CD4-positive, alpha-beta T cell treated with Interleukin-6 at 100 ng/mL for 8 hours (primary cell): ENCODE measurements at regions not wholly inside any gene's neighbourhood (a gene's known extent, or its start where the extent isn't known, plus 50 kb on each side); places are given as distances from the start of the nearest gene placed in this dataset.

ENCODE experiments used
- DNase-seq: peaks from one replicate; pipeline ENCODE4 v3.0.0-alpha.2; 2020; ENCODE audit warnings: mixed read lengths, low spot score

DNA sequence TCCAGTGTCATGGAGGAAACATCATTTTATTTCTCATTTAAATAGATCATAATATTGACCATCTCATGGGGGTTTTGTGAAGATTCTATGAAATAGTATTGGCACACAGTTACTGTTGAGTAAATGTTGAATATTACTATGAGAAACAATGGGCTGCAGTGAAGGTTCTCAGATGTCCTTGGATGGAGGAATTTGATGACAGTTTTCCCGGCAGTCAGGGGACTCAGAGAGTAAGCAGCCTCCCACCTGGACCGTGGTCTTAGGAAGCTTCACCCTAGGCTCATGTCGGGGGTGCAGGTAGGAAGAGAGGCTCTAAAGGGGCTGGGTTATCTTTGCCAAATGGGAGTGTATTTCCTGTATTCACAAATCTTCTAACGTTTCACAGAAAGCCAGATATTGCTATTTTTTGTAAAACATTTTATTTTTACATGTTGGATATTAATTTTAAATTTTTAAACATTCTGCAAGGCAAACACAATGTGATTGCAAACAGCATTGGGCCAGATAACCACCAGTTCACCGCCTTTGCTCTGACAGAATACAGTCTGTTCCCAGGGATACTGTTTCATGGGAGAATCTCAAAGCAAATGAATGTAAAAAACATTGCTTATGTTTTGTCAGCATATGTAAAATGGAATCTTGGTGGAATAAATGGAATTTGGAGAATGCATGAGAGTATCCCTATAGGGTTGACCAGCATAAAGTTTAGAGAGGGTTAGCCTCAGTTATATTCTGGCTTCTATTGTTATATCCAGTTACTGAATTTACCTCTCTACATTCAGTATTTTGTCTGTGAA lies 380.8 kb upstream of the TMEM132C start:
- DNase-seq = no peak

DNA sequence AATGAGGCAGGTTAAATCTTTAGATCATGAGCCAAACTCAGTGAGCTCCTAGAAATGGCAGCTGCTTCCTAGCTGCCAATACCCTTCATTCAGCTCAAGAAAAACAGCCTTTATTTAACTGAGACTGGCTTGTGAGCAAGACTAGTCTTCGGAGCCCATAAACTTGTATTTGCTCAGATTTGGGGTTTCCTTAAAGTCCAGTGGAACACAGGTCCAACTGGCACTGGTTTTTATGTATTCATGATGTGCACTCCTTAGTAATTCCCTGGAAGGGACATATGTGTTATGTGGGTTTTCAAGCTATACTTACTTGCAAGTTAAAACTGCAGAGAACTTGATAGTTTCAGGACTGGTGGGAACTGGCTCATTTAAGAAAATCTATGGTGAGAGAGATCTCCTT lies 380.1 kb upstream of the TMEM132C start:
- no peak for DNase-seq

DNA sequence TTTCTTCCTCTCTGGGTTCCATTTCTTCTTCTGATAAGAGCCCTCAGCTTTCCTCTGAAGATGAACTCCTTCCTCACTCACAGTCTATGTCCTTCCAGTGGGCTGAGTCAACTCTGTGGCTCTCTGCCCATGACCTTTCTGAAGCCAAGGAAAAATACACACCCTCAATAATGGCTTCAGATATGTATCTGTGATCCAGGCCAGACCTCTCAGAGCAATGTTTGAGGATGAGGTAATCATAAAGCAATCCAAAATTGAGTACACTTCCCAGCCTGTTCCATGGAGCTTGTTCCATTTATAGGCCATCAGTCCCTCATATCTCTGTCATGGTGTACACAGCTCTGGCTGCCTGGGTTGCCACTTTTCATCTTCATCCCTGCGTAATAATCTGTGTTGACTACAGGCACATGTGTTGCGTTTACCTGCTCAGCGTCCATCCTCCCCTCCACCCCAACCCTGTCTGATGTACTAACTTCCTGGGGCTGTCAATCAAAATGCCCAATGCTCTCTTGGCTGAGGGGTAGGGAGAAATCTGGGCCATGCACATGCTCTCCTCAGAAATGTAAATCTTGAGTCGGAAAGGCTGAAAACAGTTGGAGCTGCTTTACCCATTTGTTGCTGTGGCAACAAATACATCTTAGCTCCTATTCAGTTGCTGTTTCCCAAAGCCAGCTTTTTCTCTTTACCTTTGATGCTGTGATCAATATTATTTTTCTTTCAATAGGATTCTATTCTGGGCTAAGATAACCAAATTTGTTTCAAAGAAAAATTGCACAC lies 377.8 kb upstream of the TMEM132C start:
- DNase-seq = no peak

DNA sequence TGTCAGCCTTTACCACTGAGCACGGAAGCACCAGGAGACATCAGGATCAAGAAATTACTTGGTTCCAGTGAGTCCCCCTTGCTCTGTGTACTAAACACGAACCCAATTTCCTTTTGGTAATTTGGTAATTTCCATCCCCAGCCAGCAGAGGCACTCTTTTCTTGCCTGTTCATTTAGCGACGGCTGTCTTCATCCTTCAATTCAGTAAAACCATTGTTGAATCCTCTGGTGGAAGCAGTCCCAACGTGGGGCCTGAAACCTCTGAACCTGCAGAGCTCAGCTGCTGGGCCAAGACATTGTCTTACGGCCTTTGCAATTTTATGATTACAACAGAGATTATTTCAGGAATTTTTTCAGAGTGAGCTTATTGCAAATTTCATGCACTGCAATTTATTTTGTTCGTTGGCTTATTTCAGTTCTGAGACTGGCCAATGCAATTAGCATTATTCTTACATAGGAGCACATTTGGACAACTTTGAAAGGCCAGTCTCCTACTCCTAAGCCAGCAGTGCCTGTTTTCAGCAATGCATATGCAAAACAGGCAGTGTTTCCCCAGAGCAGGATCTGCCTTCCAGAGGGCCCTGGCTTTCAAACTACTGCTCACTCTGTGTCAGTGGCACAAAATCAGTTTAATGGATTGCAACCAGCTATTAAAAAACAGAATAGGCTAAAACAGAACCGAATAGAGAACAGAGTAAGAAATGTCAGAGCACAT lies 372.9 kb upstream of the TMEM132C start:
- no peak for DNase-seq

DNA sequence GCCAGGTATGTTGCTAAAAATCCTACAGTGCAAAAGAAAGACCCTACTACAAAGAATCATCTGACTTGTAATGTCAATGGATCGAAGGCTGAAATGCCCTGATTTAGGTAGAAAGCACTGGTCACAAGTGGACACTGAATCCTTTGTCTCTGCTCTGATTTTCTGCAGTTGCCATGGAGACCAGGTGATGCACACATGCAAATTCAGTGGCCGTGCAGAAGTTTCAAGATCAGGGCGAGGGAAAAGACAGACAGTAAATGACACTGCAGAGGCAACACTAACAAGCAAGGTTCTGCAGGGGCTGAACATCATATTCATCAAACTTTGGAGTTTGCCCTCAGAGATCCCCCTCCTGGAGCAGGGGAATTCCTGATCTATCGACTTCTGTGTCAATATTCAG lies 370.3 kb upstream of the TMEM132C start:
- DNase-seq = no peak

DNA sequence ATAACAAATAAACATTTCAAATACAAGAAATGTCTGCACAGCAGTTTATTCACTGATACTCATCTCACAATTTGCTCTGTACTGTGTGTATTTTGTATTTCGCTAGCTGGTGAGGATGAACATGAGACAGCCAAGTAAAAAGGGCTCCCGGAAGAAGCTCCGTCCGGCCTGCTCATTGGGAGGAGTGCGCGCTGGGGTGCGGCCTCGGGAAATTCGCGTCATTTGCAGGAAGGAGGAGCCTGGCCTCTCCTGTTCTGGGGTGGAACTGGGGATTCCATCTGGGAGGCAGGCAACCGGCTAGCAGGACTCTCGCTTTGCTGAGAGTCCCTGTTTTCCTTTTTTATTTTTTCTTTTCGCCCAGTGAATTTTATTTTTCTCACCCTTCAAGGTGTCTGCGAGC lies 368.4 kb upstream of the TMEM132C start:
- no peak for DNase-seq

DNA sequence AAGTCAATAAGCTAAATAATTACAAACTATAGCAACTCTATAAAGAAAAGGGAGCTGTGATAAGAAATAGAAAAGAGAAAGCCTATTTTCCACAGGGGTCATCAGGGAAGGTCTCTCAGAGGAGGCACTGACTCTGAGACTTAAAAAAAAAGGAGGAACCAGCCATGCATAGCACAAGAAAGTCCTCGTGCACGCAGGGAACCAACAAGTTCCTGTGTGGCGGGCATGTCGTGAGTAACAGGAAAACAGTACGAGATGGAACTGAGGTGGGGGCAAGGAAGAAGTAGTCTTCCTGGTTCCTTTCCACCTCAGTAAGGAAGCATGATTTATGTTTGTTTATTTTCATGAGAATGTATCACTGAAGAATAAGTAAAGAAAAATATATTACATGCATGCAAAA lies 367.0 kb upstream of the TMEM132C start:
- DNase-seq = no peak

DNA sequence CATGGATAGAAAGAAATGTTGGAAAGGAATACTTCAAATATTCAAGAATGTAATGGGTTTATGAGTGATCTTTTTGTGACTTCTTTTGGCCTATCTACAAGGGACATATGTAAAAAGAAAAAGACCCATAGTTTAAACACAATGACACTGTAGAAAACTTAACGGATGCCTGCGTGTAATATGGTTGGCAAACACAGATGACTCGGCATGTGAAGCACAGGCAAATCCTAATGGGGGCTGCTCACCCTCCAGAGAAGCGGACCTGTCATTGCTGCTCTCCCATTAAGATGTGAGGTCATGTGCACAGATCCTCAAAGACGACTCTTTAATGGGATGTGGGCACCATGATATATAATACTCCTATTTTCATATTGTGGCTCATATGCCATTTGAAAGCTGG lies 366.6 kb upstream of the TMEM132C start:
- no peak for DNase-seq

DNA sequence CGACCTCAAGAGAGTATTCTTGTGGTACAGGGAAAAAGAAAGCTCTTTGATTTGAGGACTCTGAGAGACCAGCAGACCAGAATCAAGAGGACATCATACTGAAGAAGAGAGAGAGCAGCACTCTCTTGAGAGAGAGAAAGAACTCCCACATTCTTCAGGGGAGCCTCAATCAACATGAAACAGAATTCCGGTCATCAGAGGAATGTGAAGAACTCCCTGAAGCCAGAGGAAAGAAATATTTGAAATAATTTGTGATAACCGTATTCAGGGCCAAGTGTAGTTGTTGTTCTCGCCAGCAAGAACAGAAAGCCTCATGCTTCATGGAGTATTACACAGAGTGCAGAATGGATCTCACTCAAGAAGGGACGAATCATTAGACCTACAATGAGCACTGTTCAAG lies 363.8 kb upstream of the TMEM132C start:
- DNase-seq = no peak

DNA sequence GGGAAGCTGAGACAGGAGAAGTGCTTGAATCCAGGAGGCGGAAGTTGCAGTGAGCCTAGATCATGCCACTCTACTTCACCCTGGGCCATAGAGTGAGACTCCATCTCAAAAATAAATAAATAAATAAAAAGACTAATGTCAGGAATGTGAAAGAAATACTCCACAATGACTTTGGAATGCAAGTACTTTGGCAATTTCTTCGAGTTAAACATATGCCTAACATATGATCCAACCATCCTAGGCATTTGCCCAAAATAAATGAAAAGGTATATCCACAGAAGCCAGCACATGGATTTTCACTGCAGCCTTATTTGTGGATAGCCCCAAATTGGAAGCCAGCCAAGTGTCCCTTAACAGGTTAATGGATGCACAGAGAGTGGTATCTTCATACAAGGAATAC lies 357.9 kb upstream of the TMEM132C start:
- DNase-seq = no peak

DNA sequence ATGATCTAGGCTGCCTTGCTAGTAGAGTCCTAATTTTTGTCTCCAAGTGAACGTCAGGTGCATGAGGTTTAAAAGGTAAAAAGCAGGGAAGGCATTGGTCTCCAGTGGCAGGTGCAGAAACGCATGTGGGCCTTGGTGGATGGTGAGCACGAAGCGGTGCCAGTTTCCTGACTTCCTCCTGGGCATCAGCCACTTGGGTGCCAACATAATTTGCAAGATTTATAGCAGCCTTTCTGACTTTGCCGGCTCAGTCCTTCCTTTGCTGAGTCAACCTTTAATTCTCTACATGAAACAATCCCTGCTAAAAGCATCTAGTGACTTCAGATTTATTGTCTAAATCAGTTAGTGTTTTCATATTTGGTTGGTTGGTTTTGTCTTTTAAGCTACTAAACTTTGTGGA lies 355.7 kb upstream of the TMEM132C start:
- DNase-seq = no peak

DNA sequence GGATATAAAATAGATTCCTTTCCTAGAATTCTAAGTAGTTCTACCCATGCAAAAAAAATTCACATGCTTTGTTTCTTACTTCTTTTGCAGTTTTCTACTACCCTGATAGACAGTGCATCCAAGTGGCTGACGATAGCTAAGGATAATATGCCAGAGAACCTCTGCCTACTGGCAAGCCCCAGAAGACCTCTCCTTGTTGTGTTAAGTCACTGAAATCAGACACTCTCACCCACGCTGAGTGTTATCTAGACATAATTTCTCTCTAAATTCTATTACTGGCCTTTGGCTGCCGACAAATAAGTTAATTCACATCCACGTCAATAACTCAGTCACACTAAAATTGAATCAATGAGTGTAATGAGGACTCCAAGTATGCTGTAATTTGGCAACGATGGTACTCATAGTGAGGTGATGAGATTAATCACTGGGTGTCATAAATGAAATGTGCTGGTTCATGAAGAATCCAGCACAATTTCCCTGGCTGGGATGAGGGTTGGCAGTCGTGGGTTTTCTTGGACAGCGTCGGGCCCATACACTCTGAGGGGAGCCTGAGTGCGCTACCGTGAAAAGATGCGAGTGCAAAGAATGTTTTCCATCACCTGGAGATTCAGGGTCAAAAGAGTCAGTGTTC lies 354.8 kb upstream of the TMEM132C start:
- DNase-seq = no peak

DNA sequence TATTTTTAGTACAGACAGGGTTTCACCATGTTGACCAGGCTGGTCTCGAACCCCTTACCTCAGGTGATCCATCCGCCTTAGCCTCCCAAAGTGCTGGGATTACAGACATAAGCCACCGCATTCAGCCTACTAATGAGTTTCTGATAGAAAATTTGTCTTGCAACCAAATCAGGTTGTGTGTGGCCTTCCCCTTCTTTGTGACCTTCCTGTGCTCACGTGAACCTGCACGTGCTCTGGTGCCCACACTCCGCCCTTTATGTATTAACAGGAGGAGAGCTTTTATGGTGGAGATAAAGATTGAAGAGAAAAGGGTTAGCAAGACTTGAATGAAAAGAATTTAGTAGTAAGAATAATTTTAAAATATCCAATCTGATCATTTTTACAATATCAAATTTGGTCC lies 343.5 kb upstream of the TMEM132C start:
- no peak for DNase-seq

DNA sequence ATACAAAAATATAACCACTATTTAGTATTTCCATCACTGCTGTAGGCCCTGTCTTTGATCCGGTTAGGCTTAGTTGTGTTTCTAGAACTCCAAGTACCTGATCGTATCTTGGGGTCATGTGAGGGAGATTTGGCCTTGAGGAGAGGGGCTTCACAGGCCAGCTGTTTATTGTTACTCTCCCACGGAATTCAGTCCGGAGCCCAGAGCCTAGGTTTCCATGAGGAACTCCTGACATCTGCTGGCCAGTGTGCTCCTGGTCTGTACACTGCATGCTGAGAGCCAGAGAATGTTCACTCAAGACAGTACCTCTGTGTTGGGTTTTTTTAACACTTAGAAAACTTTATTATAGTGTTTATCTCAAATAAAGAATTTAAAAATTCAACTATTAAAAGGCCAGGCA lies 341.0 kb upstream of the TMEM132C start:
- DNase-seq = no peak

DNA sequence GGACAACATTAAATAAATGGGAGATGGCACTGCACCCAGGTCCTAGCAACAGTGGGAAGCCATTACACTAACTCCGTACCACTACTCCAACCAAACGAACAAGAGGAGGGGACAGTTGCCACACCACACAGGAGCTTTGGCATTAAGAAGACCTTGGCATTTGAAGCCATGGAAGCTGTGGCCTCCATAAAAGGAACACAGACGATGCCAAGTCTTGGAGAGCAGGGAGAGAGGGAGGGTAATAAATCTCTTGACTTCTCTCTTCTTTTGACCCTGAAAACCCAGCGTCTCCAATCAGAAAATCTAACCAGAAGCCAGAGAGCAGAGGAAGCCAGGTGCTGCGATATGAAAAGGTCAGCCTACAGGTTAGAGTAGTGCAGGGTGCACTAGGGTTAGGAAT lies 338.8 kb upstream of the TMEM132C start:
- DNase-seq = no peak

DNA sequence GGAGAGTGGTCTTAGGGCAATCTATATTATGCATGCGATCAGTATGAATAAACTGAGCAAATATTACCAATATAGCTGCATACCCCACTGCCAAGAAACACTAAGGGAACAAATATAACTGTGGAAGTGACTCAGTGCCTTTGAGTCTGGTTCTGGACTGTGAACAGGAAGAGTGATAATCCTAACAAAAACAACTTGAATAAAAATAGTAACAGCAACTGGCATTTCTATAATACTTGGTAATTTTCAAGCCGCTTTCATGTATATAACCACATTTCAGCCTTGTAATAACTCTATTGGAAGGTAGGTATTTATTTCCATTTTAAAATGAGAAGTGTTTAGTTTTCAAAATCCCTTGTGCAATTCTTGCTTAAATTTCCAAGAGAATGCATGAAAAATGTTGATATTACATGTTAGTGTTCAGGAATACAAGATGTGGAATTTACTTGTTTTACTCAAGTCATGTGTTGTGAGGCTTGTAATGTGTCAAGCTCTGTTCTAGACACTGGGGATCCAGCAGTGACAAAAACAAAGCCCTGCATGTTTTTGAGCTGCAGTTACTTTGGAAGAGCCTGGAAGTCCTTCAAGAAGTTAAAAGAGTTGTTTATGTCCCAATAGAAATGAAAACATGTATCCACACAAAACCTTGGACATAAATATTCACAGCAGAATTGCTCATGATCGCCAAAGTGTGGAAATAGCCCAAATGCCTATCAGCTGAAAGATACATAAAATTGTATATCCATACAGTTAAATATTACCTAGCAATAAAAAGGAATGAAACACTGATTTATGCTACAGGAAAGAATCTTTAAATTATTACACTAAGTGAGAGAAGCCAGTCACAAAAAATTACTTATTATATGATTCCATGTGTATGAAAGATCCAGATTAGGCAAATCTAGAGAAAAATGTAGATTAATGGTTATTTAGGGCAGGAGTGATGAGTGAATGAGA lies 338.1 kb upstream of the TMEM132C start:
- no peak for DNase-seq

DNA sequence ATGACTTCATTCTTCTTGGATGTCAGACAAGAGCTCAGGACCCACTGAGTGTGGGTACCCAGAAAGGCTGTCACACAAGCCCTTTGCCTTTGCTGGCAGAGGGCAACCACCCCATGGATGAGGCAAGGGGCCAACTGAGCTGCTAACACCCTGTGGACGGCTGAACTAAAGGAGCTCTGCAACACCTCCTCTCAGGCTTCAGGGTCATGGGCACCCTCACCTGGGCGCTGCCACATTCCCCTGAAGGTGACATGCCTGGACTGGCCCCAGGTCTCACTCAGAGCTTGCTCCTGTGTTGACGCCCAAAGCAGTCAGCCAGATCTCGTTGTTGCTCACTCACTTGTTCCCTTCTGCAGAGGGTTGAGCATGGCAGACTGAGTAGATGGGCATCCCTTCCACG lies 336.8 kb upstream of the TMEM132C start:
- no peak for DNase-seq

DNA sequence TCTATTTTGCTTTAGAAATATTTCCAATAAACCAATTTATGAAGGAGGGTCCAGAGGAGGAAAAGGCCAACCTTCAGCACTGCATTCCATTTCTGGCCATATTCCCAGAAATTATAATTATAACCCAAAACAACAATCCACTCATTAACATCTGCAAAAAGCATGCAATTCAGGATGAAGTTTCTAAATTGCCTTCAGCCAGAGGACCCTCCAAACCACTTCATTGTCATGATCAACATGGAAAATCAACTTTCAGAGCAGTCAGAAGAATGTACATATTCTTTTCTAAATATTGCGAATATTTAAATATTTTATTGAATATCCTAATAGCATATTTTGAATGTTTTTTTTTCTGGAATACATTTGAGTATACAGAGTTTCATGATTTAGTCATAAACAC lies 332.6 kb upstream of the TMEM132C start:
- DNase-seq = no peak

DNA sequence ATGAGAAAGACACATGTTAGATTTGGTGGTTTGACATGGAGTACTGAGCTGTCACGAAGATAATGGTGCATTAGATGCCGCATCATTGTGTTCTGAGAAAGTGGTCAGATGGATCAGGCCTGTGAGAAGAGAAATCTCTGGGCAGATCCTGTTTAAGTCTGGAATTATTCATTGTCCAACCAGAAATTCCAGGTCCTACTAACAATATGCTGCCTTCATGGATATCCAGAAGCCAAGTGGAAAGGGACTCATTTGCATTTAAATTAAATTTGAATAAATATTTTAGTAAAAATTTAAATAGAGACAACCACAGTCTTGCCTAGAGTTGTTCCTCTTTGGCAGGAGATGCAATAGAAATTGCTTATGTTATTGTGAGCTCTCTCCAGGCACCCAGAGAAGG lies 330.5 kb upstream of the TMEM132C start:
- no peak for DNase-seq

DNA sequence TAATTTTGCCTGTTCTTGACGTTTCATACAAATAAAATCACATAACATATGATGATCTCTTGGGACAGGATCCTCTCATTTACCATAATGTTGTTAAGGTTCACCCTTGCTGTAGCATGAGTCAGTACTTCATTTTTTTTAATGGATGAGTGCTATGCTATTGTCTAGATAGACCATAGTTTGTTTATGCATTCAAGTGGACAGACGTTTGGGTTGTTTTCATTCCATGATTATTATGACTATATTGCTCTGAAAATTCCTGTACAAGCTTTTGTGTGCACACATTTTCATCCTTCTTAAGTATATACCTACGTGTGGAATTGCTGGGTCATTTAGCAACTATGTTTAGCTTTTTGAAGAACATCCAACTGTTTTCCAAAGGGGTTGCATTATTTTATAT lies 325.6 kb upstream of the TMEM132C start:
- no peak for DNase-seq

DNA sequence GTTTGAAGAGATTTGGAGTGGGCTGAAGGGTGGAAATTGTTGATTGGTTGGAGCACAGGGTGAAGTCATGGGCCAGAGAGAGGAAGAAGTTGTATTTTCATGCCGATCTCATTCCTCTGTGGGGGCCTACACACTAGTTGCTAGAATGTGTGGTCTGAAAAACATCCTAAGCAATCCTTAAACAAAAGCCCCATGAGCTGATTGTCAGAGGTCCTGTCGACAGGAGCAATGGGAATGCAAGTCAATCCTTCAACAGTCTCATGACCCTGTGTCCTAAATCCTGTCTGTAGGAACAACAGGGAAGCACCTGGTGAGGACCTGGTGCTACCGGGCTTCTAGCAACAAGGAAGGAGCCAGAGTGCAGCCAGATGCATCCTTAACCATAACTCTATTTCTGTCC lies 324.0 kb upstream of the TMEM132C start:
- no peak for DNase-seq
